ENCODE measurements at regions not wholly inside any gene's neighbourhood (a gene's known extent, or its start where the extent isn't known, plus 50 kb on each side); places are given as distances from the start of the nearest gene placed in this dataset.

DNA sequence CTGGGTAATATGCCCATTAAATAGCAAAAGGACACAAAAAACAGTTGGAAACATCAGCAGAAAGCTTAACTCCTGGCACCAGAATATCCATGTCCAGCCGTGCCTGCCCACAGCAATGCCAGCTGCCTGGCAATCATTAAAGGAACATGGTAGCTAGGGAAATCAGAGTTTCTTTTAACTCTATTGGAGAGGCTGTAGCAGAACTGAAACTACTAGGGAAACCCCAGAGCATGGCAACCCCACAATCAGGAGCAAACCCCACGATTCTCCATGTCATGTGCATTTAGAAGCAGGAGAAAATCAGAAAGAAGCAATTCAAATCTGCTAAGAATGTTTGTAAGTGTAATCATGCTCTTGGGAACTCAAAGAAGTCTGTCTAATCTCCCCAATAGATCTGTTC is 409.0 kb upstream of the SMIM21 start:
- CTCF ChIA-PET: no interaction called here
- H3K9me3 Mint-ChIP-seq: no peaks in the 10 kb centered on the region
- POLR2A ChIA-PET: no interaction called here

DNA sequence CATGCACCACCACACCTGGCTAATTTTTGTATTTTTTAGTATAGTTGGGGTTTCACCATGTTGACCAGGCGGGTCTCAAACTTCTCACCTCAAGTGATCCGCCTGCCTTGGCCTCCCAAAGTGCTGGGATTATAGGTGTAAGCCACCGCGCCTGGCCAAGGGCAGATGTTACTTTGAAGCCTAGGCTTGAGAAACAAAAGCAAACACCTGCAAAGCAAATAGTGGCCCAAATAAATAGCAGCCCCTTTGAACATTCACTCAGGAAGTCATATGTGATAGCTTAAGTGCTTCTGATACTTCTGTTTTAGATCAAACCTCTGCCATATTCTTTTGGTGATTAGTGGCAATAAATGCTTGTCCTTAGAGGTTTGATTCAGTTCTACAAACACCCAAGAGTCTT is 404.5 kb upstream of the SMIM21 start:
- CTCF ChIA-PET: no interaction called here
- intact Hi-C loops (cut with micrococcal nuclease): no loop called here
- no peaks in the 10 kb centered on the region for H3K27me3 Mint-ChIP-seq

More for the DNA sequence above, 409.0 kb upstream of the SMIM21 start:
- Mint-ChIP-seq H3K4me1 (ENCODE audit: low read depth) (no peaks in the 10 kb centered on the region), H3K36me3 (no peaks in the 10 kb centered on the region), H3K27me3 (no peaks in the 10 kb centered on the region), H3K27ac (no peak overlapping the region), H3K4me3 (no peak overlapping the region)
- intact Hi-C loops (cut with micrococcal nuclease): no loop called here
- no peak for DNase-seq

DNA sequence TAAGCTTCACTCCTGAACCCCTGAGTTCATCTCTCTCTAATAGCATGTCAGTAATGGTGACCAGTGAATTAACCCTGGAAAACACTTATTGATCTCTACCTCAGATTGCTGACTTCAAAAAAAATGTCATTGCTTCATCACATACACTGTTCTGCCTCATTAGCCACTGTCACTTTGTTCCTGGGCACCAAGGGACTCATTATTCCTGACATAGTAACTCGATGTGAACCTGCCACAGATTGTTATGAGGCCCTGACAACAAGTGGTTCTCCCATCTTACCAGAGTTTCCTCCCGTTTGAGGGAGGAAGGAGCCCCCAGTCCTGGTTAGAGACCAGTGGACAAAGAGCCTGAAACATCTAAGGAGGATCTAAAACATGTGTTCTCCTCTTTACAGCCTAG is 403.3 kb upstream of the SMIM21 start:
- CTCF ChIA-PET: no interaction called here
- no peaks in the 10 kb centered on the region for H3K9me3 Mint-ChIP-seq
- no peaks in the 10 kb centered on the region for H3K27me3 Mint-ChIP-seq
- H3K27ac Mint-ChIP-seq: no peak overlapping the region
- POLR2A ChIA-PET: no interaction called here
- H3K4me1 Mint-ChIP-seq (ENCODE audit: low read depth): no peaks in the 10 kb centered on the region
- no peak overlapping the region for H3K4me3 Mint-ChIP-seq
- no peak for DNase-seq
- no peaks in the 10 kb centered on the region for H3K36me3 Mint-ChIP-seq
- intact Hi-C loops (cut with micrococcal nuclease): no loop called here

More for the DNA sequence above, 404.5 kb upstream of the SMIM21 start:
- H3K4me3 Mint-ChIP-seq: no peak overlapping the region
- no peak overlapping the region for H3K27ac Mint-ChIP-seq
- no peaks in the 10 kb centered on the region for H3K36me3 Mint-ChIP-seq
- H3K4me1 Mint-ChIP-seq (ENCODE audit: low read depth): no peaks in the 10 kb centered on the region
- DNase-seq: no peak
- POLR2A ChIA-PET: no interaction called here
- no peaks in the 10 kb centered on the region for H3K9me3 Mint-ChIP-seq

DNA sequence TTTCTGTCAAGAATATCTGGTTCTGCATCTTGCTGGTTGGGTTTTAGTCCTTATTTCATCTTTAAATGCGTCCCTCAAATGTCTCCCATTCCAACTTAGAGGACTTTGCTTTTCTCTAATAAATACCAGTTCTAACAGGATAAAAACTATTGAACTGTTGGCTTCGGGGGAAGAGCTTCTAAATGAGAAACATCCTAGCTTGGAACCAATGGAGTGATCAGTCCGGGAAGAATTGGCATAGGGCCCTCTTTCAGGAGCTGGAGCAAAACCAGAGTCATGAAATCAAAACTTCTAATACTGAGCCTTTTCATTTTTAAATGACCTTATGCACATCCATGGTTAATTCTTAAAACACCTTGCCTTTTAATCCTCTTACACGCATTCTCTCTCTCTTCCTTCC is 401.6 kb upstream of the SMIM21 start:
- H3K36me3 Mint-ChIP-seq: no peaks in the 10 kb centered on the region
- H3K4me3 Mint-ChIP-seq: no peak overlapping the region
- no peak for DNase-seq
- POLR2A ChIA-PET: no interaction called here
- intact Hi-C loops (cut with micrococcal nuclease): no loop called here
- H3K27me3 Mint-ChIP-seq: no peaks in the 10 kb centered on the region
- H3K9me3 Mint-ChIP-seq: no peaks in the 10 kb centered on the region
- H3K27ac Mint-ChIP-seq: no peak overlapping the region
- H3K4me1 Mint-ChIP-seq (ENCODE audit: low read depth): no peaks in the 10 kb centered on the region
- CTCF ChIA-PET: no interaction called here

DNA sequence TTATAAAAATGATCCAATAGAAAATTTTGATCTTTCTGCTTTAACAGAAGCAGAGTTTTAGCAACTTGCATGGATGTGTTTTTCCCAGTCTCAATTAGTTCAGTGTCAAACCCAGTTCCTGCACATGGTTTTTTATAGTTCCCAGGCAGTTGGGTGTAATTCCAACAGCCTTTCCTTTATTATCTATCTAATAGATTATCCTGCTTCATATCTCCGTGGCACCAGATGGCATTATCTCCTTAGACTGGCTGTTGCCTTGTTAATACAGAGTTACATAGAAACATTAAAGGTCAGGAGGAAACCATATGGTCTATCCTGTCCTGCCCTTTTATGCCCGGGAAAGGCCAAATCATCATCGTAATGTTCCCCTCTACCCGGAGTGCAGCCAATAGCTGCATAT is 400.9 kb upstream of the SMIM21 start:
- DNase-seq: no peak
- ChIA-PET POLR2A (no interaction called here), CTCF (no interaction called here)
- no peak overlapping the region for H3K27ac Mint-ChIP-seq
- H3K36me3 Mint-ChIP-seq: no peaks in the 10 kb centered on the region
- intact Hi-C loops (cut with micrococcal nuclease): no loop called here
- H3K27me3 Mint-ChIP-seq: no peaks in the 10 kb centered on the region
- H3K4me1 Mint-ChIP-seq (ENCODE audit: low read depth): no peaks in the 10 kb centered on the region
- H3K4me3 Mint-ChIP-seq: no peak overlapping the region
- H3K9me3 Mint-ChIP-seq: no peaks in the 10 kb centered on the region

DNA sequence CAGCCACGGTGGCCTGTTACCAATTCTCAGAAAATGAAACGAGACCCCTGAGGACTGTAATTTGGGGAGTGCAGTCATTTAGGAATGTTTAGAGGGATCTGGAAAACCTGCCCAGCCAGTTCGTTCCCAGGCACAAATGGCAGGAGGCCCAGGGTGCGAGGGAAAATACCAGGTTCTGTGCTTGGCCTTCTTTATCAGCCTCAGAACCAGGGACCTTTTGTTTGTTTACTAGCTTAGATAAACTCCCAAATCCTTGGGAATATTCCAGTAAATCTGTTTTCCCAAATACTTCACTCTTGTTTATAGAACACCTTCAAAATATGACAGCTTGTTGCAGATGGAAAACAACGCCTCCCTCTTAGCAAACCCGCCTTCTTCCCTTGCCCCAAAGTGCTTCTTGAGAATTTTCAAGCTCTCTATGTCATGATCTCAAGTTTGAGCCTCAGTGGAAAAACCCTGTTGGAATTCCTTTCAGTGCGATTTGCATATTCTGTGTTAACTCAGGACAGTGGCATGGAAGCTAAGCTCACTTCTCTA is 400.3 kb upstream of the SMIM21 start:
- Mint-ChIP-seq H3K27me3 (no peaks in the 10 kb centered on the region), H3K9me3 (no peaks in the 10 kb centered on the region), H3K27ac (no peak overlapping the region), H3K36me3 (no peaks in the 10 kb centered on the region), H3K4me1 (ENCODE audit: low read depth) (no peaks in the 10 kb centered on the region), H3K4me3 (no peak overlapping the region)
- DNase-seq: no peak
- ChIA-PET CTCF (no interaction called here), POLR2A (no interaction called here)
- intact Hi-C loops (cut with micrococcal nuclease): no loop called here

DNA sequence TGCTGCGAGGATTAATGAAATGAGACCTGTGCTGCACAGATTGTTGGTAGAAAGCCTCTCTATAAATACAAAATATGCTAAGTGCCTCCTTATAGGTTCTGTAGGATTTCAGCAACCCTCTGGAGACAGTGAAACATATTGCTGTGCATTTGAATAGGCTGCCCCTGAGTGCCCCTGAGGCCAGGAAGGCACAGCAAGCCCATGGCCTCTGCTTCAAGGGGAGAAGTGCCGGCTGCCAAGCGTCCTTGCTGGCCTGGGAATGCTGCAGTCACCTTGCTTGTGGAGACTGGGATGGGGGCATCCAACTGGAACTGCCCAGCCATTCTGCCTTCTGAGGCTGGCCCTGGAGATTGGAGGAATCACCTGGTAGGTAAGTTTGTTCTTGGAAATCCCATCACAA is 397.2 kb upstream of the SMIM21 start:
- ChIA-PET POLR2A (no interaction called here), CTCF (no interaction called here)
- Mint-ChIP-seq H3K27ac (no peak overlapping the region), H3K27me3 (no peaks in the 10 kb centered on the region), H3K4me3 (no peak overlapping the region), H3K36me3 (no peaks in the 10 kb centered on the region), H3K9me3 (no peaks in the 10 kb centered on the region), H3K4me1 (ENCODE audit: low read depth) (no peaks in the 10 kb centered on the region)
- intact Hi-C loops (cut with micrococcal nuclease): no loop called here
- no peak for DNase-seq

DNA sequence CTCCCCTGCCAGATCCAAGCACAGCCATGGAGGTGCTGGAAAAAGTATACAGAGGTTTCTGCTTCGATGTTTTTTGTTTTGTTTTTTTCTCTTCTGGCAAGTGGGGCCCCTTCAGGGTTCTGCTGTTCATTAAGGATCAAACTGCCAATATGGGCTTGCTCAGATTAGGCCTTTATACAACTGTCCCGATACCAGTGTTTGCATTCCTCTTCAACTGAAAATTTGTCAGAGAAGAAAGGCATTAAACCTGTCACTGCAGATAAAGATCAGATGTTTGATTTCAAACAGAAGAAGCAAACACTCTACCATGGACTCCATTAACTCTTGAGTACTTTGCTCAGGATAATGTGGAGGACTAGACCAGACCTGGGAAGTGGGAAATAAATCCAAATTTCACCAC is 396.0 kb upstream of the SMIM21 start:
- Mint-ChIP-seq H3K9me3 (no peaks in the 10 kb centered on the region), H3K27me3 (no peaks in the 10 kb centered on the region), H3K36me3 (no peaks in the 10 kb centered on the region), H3K4me1 (ENCODE audit: low read depth) (no peaks in the 10 kb centered on the region), H3K4me3 (no peak overlapping the region), H3K27ac (no peak overlapping the region)
- POLR2A ChIA-PET: no interaction called here
- CTCF ChIA-PET: no interaction called here
- intact Hi-C loops (cut with micrococcal nuclease): no loop called here
- no peak for DNase-seq

DNA sequence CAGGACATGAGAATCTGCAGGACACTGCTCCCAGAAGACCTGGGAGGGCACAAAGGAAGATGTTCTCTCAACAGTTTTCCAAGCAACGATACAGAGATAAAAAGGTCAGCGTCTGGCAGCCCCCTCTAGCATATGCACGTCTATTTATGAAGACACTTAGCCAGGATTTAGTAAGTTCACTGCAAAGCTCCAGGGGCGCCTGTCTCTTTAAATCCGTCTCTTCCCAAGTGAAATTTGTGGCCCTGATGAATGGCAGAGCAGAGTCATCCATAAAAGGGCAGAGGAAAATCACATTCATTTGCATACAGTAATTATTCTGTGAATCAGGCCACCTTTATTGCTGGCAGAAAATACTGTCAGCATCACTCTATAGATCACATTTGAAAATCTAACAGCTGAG is 390.9 kb upstream of the SMIM21 start:
- Mint-ChIP-seq H3K27ac (no peak overlapping the region), H3K4me3 (no peak overlapping the region), H3K27me3 (no peaks in the 10 kb centered on the region), H3K4me1 (ENCODE audit: low read depth) (no peaks in the 10 kb centered on the region), H3K9me3 (no peaks in the 10 kb centered on the region), H3K36me3 (no peaks in the 10 kb centered on the region)
- DNase-seq: no peak
- CTCF ChIA-PET: no interaction called here
- POLR2A ChIA-PET: no interaction called here
- intact Hi-C loops (cut with micrococcal nuclease): no loop called here

DNA sequence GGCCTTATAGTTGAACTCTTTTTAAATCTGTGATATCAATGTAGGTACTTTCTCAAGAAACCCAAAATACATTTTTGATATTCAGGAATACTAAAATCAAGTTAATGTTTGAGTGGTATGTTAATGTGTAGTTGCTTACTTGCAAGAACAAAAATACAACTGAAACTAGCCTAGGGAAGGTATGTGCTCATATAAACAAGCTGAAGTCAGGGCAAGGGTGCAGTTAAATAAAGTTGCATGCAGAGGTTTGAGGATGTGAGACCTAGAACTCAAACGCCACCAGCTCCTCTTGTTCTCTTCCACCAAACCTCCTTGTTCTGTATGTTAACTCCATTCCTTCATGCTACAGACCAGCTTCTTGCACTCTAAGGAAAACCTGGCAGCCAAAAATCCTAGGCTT is 388.3 kb upstream of the SMIM21 start:
- no peak for DNase-seq
- H3K27ac Mint-ChIP-seq: no peak overlapping the region
- H3K9me3 Mint-ChIP-seq: no peaks in the 10 kb centered on the region
- H3K4me3 Mint-ChIP-seq: no peak overlapping the region
- intact Hi-C loops (cut with micrococcal nuclease): no loop called here
- H3K36me3 Mint-ChIP-seq: no peaks in the 10 kb centered on the region
- no peaks in the 10 kb centered on the region for H3K27me3 Mint-ChIP-seq
- no peaks in the 10 kb centered on the region for H3K4me1 Mint-ChIP-seq (ENCODE audit: low read depth)
- ChIA-PET CTCF (interaction anchor here (0.7 kb wide), 1 partner anchor 25 kb away, joined by 3 read pairs; no protein-coding TSS in a partner anchor), POLR2A (no interaction called here)

DNA sequence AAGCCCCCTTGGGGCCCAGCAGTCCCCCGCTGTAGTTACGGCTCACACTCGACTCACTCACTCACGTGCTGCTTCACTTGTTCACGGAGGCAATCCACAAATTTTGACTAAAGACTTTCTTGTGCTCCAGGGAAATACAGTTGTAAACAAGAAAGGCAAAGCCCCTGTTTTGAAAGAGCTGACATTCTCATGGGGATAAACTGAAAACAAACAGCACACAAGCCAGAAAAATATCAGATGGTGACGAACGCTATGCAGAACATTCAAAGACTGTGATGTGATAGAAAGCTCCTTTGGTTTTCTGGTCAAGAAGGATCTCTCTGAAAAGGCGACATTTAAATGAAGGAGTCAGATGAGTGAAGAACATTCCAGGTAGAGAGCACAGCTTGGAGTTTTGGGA is 385.3 kb upstream of the SMIM21 start:
- Mint-ChIP-seq H3K27ac (no peak overlapping the region), H3K27me3 (peaks cover 4% of the 10 kb centered on the region), H3K9me3 (no peaks in the 10 kb centered on the region), H3K4me1 (ENCODE audit: low read depth) (no peaks in the 10 kb centered on the region), H3K36me3 (no peaks in the 10 kb centered on the region), H3K4me3 (no peak overlapping the region)
- ChIA-PET CTCF (no interaction called here), POLR2A (no interaction called here)
- DNase-seq: no peak
- intact Hi-C loops (cut with micrococcal nuclease): no loop called here

DNA sequence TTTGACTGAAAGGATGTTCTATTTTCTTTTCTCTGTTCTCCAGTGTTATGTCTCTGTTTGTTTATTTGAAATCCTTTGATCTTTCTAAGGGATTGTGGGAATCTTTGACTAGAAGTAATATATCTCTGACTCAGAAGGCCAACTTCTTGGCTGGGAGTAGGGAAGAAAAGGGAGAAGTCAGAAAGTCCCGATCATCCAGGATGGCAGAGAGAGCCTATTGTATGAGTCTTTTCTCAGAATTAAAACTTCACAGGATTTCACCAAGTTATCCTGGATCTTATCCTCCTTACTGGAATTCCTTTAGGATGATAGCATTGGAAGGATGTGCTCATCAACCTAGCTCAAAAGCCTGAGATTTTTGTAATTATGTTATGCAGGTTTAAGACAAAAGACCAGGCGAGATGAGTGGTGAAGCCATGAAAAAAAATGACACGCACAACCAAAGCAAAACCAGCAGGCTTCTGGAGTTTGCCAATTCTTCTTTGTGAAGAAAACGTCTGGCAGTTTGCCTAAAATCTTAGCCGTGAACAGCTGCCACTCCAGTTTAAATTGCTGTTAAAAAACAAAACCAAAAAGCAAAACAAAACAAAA is 383.6 kb upstream of the SMIM21 start:
- Mint-ChIP-seq H3K4me3 (no peak overlapping the region), H3K27me3 (peaks cover 5% of the 10 kb centered on the region), H3K27ac (no peak overlapping the region), H3K4me1 (ENCODE audit: low read depth) (no peaks in the 10 kb centered on the region), H3K9me3 (no peaks in the 10 kb centered on the region), H3K36me3 (no peaks in the 10 kb centered on the region)
- ChIA-PET POLR2A (no interaction called here), CTCF (no interaction called here)
- intact Hi-C loops (cut with micrococcal nuclease): no loop called here
- no peak for DNase-seq

DNA sequence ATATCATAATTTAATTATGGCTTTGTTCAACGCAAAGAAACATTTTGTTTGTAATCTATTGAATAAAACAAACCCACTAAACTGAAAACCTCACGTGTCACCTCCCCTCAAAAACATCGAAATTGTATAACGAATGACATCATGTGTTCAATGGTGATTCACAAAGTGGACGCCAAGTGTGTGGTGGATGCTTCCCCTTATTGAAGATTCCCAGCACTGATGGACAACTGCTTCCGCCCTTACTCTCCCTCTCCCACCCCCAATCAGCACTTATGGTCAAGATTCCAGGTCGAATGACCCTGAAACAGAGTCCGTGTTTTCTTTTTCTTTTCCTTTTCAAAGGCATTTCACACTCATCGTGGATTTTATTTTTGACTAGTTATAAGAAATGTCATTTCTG is 383.0 kb upstream of the SMIM21 start:
- ChIA-PET CTCF (no interaction called here), POLR2A (no interaction called here)
- no peaks in the 10 kb centered on the region for H3K36me3 Mint-ChIP-seq
- H3K9me3 Mint-ChIP-seq: no peaks in the 10 kb centered on the region
- intact Hi-C loops (cut with micrococcal nuclease): no loop called here
- H3K27ac Mint-ChIP-seq: no peak overlapping the region
- H3K27me3 Mint-ChIP-seq: peaks cover 5% of the 10 kb centered on the region
- DNase-seq: no peak
- H3K4me3 Mint-ChIP-seq: no peak overlapping the region
- H3K4me1 Mint-ChIP-seq (ENCODE audit: low read depth): no peaks in the 10 kb centered on the region

DNA sequence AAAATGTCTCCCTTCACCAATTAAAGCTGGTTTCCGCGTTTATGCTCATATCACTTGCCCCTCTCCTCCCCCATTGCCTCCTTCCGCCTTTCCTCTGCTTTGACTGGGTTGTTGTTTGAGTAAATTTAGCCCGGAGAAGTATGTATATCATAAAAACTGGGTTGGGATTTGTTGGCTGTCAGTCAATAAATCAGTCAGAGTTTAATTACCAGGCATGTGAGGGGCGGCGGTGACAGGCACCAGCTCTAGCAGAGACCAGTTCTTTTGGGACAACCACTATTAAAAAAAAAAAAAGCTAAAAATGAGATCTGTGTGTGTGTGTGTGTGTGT is 382.4 kb upstream of the SMIM21 start:
- no peaks in the 10 kb centered on the region for H3K36me3 Mint-ChIP-seq

More for the DNA sequence above, 382.4 kb upstream of the SMIM21 start:
- no peak overlapping the region for H3K4me3 Mint-ChIP-seq
- ChIA-PET CTCF (interaction anchor here (0.7 kb wide), 1 partner anchor 706 kb away, joined by 4 read pairs; no protein-coding TSS in a partner anchor), POLR2A (no interaction called here)
- no peaks in the 10 kb centered on the region for H3K4me1 Mint-ChIP-seq (ENCODE audit: low read depth)
- H3K9me3 Mint-ChIP-seq: no peaks in the 10 kb centered on the region
- H3K27ac Mint-ChIP-seq: no peak overlapping the region
- H3K27me3 Mint-ChIP-seq: peaks cover 5% of the 10 kb centered on the region
- intact Hi-C loops (cut with micrococcal nuclease): no loop called here
- no peak for DNase-seq
